ENCODE measurements at regions not wholly inside any gene's neighbourhood (a gene's known extent, or its start where the extent isn't known, plus 50 kb on each side); places are given as distances from the start of the nearest gene placed in this dataset.

GRCh38 chr3:132230156-132231000 lies 86.8 kb upstream of the ACP3 start:
- intact Hi-C loops (cut with DNase I): no loop called here
- ATAC-seq (no peak), DNase-seq (ENCODE audit: low spot score) (no peak)

GRCh38 chr3:132231633-132232032 lies 85.6 kb upstream of the ACP3 start:
- intact Hi-C loops (cut with DNase I): no loop called here
- ATAC-seq (no peak), DNase-seq (ENCODE audit: low spot score) (no peak)

- intact Hi-C loops (cut with DNase I): no loop called here
- ATAC-seq: no peak
- DNase-seq (ENCODE audit: low spot score): no peak
Observed at GRCh38 chr3:132232231-132232792, 84.9 kb upstream of the ACP3 start.

- no peak for ATAC-seq
- no peak for DNase-seq (ENCODE audit: low spot score)
- intact Hi-C loops (cut with DNase I): no loop called here
Observed at GRCh38 chr3:132236701-132237651, 80.2 kb upstream of the ACP3 start.

GRCh38 chr3:132237652-132238032 lies 79.6 kb upstream of the ACP3 start:
- intact Hi-C loops (cut with DNase I): no loop called here
- ATAC-seq (no peak), DNase-seq (ENCODE audit: low spot score) (no peak)

GRCh38 chr3:132239587-132239986 lies 77.6 kb upstream of the ACP3 start:
- DNase-seq (ENCODE audit: low spot score) (no peak), ATAC-seq (no peak)
- intact Hi-C loops (cut with DNase I): no loop called here

- no peak for DNase-seq (ENCODE audit: low spot score)
- intact Hi-C loops (cut with DNase I): no loop called here
Observed at GRCh38 chr3:132241776-132242514, 75.3 kb upstream of the ACP3 start.

GRCh38 chr3:132242790-132243189 lies 74.4 kb upstream of the ACP3 start:
- intact Hi-C loops (cut with DNase I): no loop called here
- DNase-seq (ENCODE audit: low spot score) (no peak), ATAC-seq (no peak)

More at GRCh38 chr3:132241776-132242514, 75.3 kb upstream of the ACP3 start:
- ATAC-seq: no peak

GRCh38 chr3:132245552-132246142 lies 71.6 kb upstream of the ACP3 start:
- ATAC-seq: peak; percentile 53
- intact Hi-C loops (cut with DNase I): no loop called here
- no peak for DNase-seq (ENCODE audit: low spot score)

GRCh38 chr3:132246212-132246611 lies 71.0 kb upstream of the ACP3 start:
- intact Hi-C loops (cut with DNase I): no loop called here
- DNase-seq (ENCODE audit: low spot score): no peak
- no peak for ATAC-seq

GRCh38 chr3:132247211-132247610 lies 70.0 kb upstream of the ACP3 start:
- ATAC-seq: no peak
- intact Hi-C loops (cut with DNase I): no loop called here
- no peak for DNase-seq (ENCODE audit: low spot score)

GRCh38 chr3:132248490-132248889 lies 68.7 kb upstream of the ACP3 start:
- no peak for ATAC-seq
- DNase-seq (ENCODE audit: low spot score): no peak
- intact Hi-C loops (cut with DNase I): no loop called here

GRCh38 chr3:132253262-132253878 lies 63.8 kb upstream of the ACP3 start:
- intact Hi-C loops (cut with DNase I): loop anchor here (5.0 kb wide), 1 partner anchor 99 kb away; no protein-coding TSS in a partner anchor
- no peak for DNase-seq (ENCODE audit: low spot score)
- no peak for ATAC-seq

GRCh38 chr3:132254076-132254755 lies 63.0 kb upstream of the ACP3 start:
- DNase-seq (ENCODE audit: low spot score): no peak
- intact Hi-C loops (cut with DNase I): loop anchor here (5.0 kb wide), 1 partner anchor 98 kb away; no protein-coding TSS in a partner anchor
- no peak for ATAC-seq

GRCh38 chr3:132255041-132255745 lies 62.0 kb upstream of the ACP3 start:
- intact Hi-C loops (cut with DNase I): no loop called here
- no peak for DNase-seq (ENCODE audit: low spot score)
- no peak for ATAC-seq

- no peak for ATAC-seq
- no peak for DNase-seq (ENCODE audit: low spot score)
- intact Hi-C loops (cut with DNase I): no loop called here
Observed at GRCh38 chr3:132256989-132257388, 60.2 kb upstream of the ACP3 start.

GRCh38 chr3:132261506-132261905 lies 55.7 kb upstream of the ACP3 start:
- ATAC-seq (no peak), DNase-seq (ENCODE audit: low spot score) (no peak)
- intact Hi-C loops (cut with DNase I): no loop called here
